ENCODE measurements at regions not wholly inside any gene's neighbourhood (a gene's known extent, or its start where the extent isn't known, plus 50 kb on each side); places are given as distances from the start of the nearest gene placed in this dataset.

DNA sequence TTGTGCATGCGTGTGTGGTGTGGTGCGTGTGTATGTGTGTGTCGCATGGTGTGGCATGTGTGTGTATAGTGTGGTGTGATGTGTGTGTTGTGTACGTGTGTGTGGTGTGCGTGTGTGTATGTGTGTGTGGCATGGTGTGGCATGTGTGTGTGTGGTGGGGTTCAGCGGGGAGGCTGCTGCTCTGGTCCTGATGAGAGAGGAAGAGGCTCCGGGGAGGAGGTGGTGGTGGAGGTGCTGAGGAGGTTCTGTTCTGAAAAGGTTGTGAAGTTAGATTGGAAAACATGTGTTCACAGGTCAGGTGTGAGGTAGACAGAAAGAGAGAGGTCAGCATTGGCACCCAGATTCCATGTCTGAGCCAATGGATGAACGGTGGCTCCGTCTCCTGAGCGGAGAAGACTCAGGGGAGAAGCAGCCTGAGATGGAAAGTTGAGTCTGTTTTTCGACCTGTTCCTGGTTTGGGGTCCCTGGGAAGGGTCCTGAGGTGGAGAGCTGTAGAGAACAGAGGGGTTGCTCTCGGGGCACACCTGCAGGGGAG lies 67.2 kb upstream of the HDAC4 start:
- TF ChIP-seq ZNF70 (CRISPR knock-in tag; IDR thresholded peaks at IDR 0.05) (no peak), GLIS3 (CRISPR knock-in tag; IDR thresholded peaks at IDR 0.05) (no peak), ISL1 (CRISPR knock-in tag; IDR thresholded peaks at IDR 0.05) (no peak), CSDC2 (CRISPR knock-in tag; IDR thresholded peaks at IDR 0.05) (no peak), ZFP3 (CRISPR knock-in tag; IDR thresholded peaks at IDR 0.05) (no peak)
- TF ChIP-seq, protein P1, sequence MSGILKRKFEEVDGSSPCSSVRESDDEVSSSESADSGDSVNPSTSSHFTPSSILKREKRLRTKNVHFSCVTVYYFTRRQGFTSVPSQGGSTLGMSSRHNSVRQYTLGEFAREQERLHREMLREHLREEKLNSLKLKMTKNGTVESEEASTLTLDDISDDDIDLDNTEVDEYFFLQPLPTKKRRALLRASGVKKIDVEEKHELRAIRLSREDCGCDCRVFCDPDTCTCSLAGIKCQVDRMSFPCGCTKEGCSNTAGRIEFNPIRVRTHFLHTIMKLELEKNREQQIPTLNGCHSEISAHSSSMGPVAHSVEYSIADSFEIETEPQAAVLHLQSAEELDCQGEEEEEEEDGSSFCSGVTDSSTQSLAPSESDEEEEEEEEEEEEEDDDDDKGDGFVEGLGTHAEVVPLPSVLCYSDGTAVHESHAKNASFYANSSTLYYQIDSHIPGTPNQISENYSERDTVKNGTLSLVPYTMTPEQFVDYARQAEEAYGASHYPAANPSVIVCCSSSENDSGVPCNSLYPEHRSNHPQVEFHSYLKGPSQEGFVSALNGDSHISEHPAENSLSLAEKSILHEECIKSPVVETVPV (CRISPR knock-in tag; IDR thresholded peaks at IDR 0.05), result no peak
- TF ChIP-seq, protein P2, sequence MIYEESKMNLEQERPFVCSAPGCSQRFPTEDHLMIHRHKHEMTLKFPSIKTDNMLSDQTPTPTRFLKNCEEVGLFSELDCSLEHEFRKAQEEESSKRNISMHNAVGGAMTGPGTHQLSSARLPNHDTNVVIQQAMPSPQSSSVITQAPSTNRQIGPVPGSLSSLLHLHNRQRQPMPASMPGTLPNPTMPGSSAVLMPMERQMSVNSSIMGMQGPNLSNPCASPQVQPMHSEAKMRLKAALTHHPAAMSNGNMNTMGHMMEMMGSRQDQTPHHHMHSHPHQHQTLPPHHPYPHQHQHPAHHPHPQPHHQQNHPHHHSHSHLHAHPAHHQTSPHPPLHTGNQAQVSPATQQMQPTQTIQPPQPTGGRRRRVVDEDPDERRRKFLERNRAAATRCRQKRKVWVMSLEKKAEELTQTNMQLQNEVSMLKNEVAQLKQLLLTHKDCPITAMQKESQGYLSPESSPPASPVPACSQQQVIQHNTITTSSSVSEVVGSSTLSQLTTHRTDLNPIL (CRISPR knock-in tag; IDR thresholded peaks at IDR 0.05; ENCODE audit: low read depth), result no peak
- TF ChIP-seq, protein P3, sequence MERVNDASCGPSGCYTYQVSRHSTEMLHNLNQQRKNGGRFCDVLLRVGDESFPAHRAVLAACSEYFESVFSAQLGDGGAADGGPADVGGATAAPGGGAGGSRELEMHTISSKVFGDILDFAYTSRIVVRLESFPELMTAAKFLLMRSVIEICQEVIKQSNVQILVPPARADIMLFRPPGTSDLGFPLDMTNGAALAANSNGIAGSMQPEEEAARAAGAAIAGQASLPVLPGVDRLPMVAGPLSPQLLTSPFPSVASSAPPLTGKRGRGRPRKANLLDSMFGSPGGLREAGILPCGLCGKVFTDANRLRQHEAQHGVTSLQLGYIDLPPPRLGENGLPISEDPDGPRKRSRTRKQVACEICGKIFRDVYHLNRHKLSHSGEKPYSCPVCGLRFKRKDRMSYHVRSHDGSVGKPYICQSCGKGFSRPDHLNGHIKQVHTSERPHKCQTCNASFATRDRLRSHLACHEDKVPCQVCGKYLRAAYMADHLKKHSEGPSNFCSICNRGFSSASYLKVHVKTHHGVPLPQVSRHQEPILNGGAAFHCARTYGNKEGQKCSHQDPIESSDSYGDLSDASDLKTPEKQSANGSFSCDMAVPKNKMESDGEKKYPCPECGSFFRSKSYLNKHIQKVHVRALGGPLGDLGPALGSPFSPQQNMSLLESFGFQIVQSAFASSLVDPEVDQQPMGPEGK (CRISPR knock-in tag; IDR thresholded peaks at IDR 0.05; ENCODE audit: borderline replicate concordance), result no peak
